ENCODE measurements at regions not wholly inside any gene's neighbourhood (a gene's known extent, or its start where the extent isn't known, plus 50 kb on each side); places are given as distances from the start of the nearest gene placed in this dataset.

DNA sequence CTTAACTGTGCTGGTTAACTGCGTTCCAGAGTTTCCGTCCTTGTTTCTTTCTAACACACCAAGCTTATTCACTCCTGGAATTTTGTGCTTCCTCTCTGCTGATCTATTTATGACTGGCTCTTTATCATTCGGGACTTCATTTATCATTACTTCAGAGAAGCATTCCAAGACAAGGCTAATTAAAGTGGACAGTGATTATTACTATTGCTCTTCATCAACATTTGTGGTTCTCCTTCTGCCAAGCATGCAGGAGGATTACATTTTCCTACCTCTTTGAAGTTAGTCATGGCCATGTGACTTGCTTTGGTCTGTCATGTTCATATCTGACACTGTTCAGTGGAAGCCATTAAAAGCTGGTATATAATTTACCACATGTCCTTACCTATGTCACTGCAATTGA is 172.4 kb upstream of the AGR3 start:
- no peak for DNase-seq

DNA sequence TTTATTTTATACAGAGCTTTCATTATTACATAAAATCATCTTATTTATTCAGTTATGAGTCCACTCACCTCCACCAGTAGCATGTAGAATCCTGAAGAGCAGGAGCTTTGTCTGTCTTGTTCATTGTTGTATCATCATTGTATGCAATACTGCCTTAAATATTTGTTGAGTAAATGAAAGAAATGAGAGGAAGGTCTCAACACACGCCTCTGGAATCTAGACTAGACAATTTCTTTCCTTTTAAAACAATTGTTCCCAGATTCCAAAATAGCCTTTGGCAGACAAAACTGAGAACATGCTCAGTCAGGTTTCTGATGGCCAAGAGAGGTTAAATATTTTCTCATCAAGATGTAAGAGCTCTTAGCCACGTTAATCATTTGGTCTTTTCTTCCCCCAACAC is 173.1 kb upstream of the AGR3 start:
- no peak for DNase-seq

DNA sequence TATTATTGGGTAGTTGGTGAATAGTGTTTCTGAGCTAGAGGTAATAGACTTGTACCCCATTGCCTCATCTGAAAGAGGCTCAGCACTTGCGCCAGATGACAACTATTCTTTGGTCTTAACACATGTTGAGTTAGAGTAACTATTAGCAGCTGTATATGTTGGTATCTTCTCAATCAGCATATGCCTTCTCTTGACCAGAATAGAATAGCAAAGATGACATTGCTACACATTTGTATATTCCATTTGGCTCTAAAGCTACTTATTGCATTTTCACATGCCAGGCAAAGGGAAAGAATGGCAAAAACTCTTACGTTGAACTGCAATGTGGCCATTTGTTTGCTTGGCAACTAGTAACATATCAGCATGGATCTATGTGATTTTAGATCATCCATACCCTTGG is 173.8 kb upstream of the AGR3 start:
- no peak for DNase-seq

DNA sequence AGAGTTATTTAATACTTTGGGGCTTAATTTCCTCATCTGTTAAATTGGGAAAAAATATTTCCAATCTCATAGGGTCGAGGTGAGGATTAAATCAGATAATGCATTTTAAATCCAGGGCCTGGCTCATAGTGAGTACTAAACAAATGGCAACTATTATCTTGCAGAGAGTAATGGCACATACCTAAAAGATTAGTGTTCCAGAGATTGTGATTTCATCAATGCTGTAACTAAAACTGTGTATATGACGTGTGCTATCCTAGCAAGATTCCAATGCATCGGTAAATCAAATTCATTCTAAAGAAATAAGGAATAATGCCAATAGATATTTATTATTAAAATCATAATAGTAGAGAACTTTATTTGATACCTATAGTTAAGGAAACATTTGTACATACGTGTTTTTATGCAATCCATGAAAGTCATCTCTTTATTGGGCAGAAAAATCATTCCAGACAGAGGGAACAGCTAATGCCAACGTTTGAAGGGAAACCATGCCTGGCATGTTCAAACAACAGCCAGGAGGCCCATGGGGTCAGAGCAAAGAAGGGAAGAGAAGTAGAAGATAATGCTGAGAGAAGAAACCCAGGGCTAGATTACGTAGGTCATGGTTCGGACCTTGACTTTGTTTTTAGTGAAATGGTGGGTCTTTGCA is 174.8 kb upstream of the AGR3 start:
- no peak for DNase-seq

- DNase-seq, result no peak
Observed at GRCh38 chr7:17057143-17057509, 175.3 kb upstream of the AGR3 start.

- no peak for DNase-seq
Observed at GRCh38 chr7:17058568-17058967, 176.8 kb upstream of the AGR3 start.

DNA sequence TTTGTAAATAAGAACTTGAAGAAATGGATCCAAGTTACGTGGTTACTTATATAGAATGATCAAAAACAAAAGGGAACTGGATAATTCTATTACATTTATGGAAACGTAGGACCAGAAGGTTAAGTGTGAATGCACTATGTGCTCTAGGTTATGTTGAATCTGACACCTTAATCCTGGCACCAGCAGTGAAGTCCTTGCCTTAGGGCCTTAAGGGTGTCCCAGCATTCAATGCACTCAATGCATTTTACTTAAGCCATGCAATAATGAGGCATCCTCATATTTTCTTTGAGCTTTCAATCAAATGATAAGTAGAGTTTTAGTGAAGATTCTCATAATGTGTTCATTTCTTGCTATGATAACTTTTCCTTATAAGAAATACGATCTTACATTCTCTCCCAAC is 178.3 kb upstream of the AGR3 start:
- no peak for DNase-seq

GRCh38 chr7:17061443-17061842 is 179.7 kb upstream of the AGR3 start:
- DNase-seq, result no peak

- DNase-seq, result no peak
Observed at GRCh38 chr7:17062151-17063044, 180.6 kb upstream of the AGR3 start.

GRCh38 chr7:17063045-17063383 is 181.2 kb upstream of the AGR3 start:
- no peak for DNase-seq

- no peak for DNase-seq
Observed at GRCh38 chr7:17067691-17068090, 185.9 kb upstream of the AGR3 start.

DNA sequence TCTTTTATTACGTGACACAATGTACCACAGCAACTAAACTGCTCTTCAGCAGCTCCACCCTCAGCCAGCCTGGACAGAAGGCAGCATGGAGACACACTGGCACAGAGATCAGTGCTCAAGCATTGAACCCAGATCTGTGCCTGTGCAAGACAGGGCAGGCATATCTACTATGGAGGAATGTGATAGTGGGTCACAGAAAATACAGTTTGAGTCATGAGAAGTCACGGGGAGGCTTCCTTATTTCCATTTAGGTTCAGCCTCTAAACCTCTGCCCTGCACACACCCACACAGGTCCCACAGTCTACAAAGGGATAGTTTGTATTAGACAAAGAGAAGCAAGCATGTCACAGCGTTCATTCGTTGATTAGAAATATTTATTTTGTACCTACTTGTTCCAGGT is 187.4 kb upstream of the AGR3 start:
- no peak for DNase-seq

GRCh38 chr7:17070231-17070708 is 188.5 kb upstream of the AGR3 start:
- DNase-seq, result no peak

GRCh38 chr7:17071866-17072265 is 190.1 kb upstream of the AGR3 start:
- no peak for DNase-seq

GRCh38 chr7:17075601-17076255 is 193.9 kb upstream of the AGR3 start:
- DNase-seq, result no peak

DNA sequence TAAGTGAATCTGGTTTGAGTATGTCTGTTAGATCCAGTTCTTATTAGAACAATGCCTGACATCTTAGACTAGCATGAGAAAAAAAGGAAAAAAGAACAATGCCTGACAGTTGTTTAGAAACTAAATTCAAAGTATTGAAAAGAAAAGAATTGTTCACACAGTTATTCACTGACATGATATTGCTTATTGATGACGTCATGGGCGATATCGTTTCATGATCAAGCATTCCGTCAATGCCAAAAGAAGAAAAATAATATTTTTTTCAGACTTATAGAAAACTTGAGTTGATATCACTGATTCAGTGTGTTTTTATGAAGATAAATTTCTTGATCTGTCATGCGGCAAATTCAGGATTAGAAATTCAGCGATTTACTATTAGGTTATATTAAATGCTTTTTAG is 196.5 kb upstream of the AGR3 start:
- DNase-seq, result no peak

GRCh38 chr7:17083392-17084165 is 201.8 kb upstream of the AGR3 start:
- no peak for DNase-seq

DNA sequence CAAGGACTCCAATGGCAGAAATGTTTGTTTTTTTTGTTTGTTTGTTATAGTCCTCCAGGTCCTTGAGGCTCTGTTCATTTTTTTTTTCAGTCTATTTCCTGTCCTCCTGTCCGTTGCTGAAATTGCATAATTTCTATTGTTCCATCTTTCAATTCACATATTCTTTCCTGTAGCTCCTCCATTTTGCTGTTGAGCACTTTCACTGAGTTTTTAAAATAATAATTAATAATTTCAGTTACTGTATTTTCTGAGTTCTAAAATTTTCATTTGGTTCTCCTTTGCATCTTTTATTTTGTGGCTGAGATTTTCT is 202.3 kb upstream of the AGR3 start:
- DNase-seq, result no peak

DNA sequence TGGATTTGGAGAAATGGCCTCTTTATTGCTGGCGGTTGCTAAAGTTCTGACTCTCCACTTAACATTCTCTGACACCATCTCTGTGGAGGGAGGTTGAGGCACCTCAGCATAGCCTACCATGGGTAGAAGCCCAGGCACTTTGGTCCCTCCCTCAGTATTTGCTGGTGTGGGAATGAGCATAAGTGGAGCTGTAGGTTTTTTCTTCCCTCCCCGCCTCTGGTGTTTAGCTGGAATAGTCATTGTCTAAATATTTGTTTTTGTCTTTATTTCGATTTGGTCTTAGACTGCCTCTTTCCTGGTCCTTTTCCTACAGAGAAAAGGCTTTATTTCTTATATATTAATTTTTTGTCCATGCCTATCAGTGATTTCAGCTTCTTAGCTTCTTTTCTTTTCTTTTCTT is 203.4 kb upstream of the AGR3 start:
- no peak for DNase-seq

- DNase-seq, result no peak
Observed at GRCh38 chr7:17086403-17086802, 204.6 kb upstream of the AGR3 start.

DNA sequence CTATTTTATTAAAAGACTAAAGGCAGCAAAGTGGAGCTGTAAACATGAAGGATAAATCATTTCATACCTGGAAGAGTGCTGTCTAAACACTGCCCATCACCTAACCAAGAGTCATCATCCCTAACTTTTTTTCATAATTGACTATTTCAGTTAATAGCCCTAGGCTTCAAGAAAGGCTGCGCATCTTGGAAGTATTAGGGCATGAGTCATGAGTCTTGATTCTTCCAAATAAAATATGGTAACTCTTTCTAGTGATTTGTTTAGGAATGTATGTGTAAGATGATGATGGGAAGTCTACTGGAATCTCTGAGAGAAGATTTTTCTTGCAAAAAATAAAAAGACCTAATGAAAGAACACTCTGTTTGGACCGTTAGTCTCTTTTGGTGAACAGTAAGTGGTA is 207.7 kb upstream of the AHR start:
- no peak for DNase-seq

DNA sequence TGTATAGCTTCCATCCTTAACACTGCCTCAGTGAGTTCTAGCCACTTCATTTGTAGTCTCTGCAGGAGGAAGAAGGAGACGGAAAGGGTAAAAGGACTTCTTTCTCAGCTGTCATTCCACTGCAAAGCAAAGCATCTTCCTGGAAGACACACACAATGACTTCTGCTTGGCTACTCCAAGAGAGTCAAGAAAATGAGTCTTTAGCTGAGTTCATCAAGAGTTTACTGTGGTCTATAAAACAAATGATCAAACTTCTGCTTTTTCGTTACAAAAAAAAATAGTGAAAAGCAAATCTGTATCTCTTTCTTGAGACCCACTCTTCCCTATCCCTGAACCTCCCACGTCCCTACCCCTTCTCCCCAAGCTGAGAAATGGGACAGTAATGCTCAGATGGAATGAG is 205.0 kb upstream of the AHR start:
- no peak for DNase-seq

DNA sequence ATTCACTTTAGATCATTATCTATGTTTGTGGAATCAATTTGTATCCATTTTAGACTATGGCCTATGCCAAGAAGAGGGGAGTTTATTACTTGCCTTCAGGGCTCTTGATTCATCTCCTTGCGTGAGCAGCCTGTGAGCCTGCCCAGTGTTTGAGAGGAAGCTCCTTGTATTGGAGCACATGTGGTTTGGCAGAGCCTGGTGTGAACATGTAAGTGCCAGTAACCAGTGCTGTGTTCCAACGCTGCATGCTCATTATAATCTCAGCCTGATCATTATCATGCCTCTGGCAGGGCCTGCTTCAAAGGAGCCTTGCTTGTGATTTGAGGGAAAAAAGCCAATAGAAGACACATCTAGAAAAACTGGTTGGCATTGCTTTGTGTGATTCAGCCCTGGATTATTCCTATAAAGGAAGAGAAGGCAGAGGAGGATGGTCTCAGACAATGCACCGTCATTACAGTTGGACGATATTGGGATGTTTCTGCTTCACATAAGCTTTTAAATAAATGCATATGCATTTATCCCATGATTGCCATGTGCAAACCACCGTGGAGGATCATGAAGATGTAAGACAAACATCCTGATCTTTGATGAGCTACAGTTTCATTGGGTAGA is 203.4 kb upstream of the AHR start:
- no peak for DNase-seq

Measured in stimulated activated CD4-positive, alpha-beta T cell treated with anti-CD3 and anti-CD28 coated beads, Interleukin-2, amount 100 ng/mL, for 24 hours (primary cell).